Effector memory CD8-positive, alpha-beta T cell (primary cell): ENCODE measurements at regions not wholly inside any gene's neighbourhood (a gene's known extent, or its start where the extent isn't known, plus 50 kb on each side); places are given as distances from the start of the nearest gene placed in this dataset.

ENCODE experiments used
- ATAC-seq: fragments of 150-1000 bp; cut with Tn5 transposase; replicated peaks from 2 replicates; pipeline ENCODE4 v1.10.0; 2021; ENCODE audit warnings: mild to moderate bottlenecking, moderate library complexity
- DNase-seq, 3 experiments: peaks; one replicate each; pipeline ENCODE4 v3.0.0; 2021
- H3K27ac Mint-ChIP-seq, 2 donors: one replicate each; pipeline ENCODE4 v1.8.0; 2022; ENCODE audit warnings: mild to moderate bottlenecking in 2 of 2, mixed read lengths in 2 of 2, moderate library complexity in 2 of 2
- H3K27me3 Mint-ChIP-seq, 2 donors: one replicate each; pipeline ENCODE4 v1.8.0; 2022; ENCODE audit warnings: mixed read lengths in 2 of 2
- H3K36me3 Mint-ChIP-seq: one replicate; pipeline ENCODE4 v1.8.0; 2022; ENCODE audit warnings: mild to moderate bottlenecking, moderate library complexity, mixed read lengths; ENCODE audit not compliant: insufficient read depth
- H3K4me1 Mint-ChIP-seq, 2 donors: one replicate each; pipeline ENCODE4 v1.8.0; 2022; ENCODE audit warnings: low read depth in 2 of 2, mixed read lengths in 2 of 2
- H3K4me3 Mint-ChIP-seq, 2 donors: one replicate each; pipeline ENCODE4 v1.8.0; 2022; ENCODE audit warnings: mild to moderate bottlenecking in 2 of 2, mixed read lengths in 2 of 2, moderate library complexity in 2 of 2
- H3K9me3 Mint-ChIP-seq, 2 donors: one replicate each; pipeline ENCODE4 v1.8.0; 2022; ENCODE audit warnings: mixed read lengths in 2 of 2

- DNase-seq (no peak), ATAC-seq (no peak)
- Mint-ChIP-seq H3K27me3 (no peaks in the 10 kb centered on the region), H3K36me3 (no peaks in the 10 kb centered on the region), H3K4me1 (no peaks in the 10 kb centered on the region), H3K9me3 (no peaks in the 10 kb centered on the region), H3K27ac (no peak overlapping the region), H3K4me3 (no peak overlapping the region)
These were observed 243.2 kb downstream of the CRPPA start for GRCh38 chr7:16178092-16178491.

GRCh38 chr7:16174253-16174652, 247.1 kb downstream of the CRPPA start:
- DNase-seq = no peak
- no peak for ATAC-seq
- Mint-ChIP-seq H3K4me1 (no peaks in the 10 kb centered on the region), H3K36me3 (no peaks in the 10 kb centered on the region), H3K9me3 (no peaks in the 10 kb centered on the region), H3K27ac (no peak overlapping the region), H3K4me3 (no peak overlapping the region), H3K27me3 (no peaks in the 10 kb centered on the region)

- no peaks in the 10 kb centered on the region for H3K4me1 Mint-ChIP-seq
- H3K4me3 Mint-ChIP-seq = no peak overlapping the region
- H3K9me3 Mint-ChIP-seq = no peaks in the 10 kb centered on the region
- H3K36me3 Mint-ChIP-seq = no peaks in the 10 kb centered on the region
- H3K27me3 Mint-ChIP-seq = no peaks in the 10 kb centered on the region
- DNase-seq (no peak), ATAC-seq (no peak)
- H3K27ac Mint-ChIP-seq = no peak overlapping the region
These were observed 249.0 kb downstream of the CRPPA start for GRCh38 chr7:16172366-16172765.

GRCh38 chr7:16171928-16172327, 249.4 kb downstream of the CRPPA start:
- H3K36me3 Mint-ChIP-seq = no peaks in the 10 kb centered on the region
- H3K4me1 Mint-ChIP-seq = no peaks in the 10 kb centered on the region
- no peak for DNase-seq
- H3K4me3 Mint-ChIP-seq = no peak overlapping the region
- no peak for ATAC-seq
- H3K27me3 Mint-ChIP-seq = no peaks in the 10 kb centered on the region
- H3K27ac Mint-ChIP-seq = no peak overlapping the region
- H3K9me3 Mint-ChIP-seq = no peaks in the 10 kb centered on the region

DNA sequence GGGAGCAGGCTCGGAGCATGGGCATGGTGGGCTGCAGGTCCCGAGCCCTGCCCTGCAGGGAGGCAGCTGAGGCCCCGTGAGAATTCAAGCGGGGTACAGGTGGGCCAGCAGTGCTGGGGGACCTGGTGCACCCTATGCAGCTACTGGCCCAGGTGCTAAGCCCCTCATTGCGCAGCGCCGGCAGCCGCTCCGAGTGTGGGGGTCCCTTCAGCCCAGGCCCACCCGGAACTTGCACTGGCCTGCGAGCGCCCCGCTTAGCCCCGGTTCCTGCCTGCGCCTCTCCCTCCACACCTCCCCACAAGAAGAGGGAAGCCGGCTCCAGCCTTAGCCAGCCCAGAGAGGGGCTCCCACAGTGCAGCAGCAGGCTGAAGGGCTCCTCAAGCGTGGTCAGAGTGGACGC, 250.7 kb downstream of the CRPPA start:
- H3K27ac Mint-ChIP-seq = no peak overlapping the region
- no peak for DNase-seq
- H3K4me1 Mint-ChIP-seq = no peaks in the 10 kb centered on the region
- ATAC-seq = no peak
- no peaks in the 10 kb centered on the region for H3K36me3 Mint-ChIP-seq
- no peak overlapping the region for H3K4me3 Mint-ChIP-seq
- H3K9me3 Mint-ChIP-seq = no peaks in the 10 kb centered on the region
- no peaks in the 10 kb centered on the region for H3K27me3 Mint-ChIP-seq

GRCh38 chr7:16169537-16169936, 251.8 kb downstream of the CRPPA start:
- Mint-ChIP-seq H3K27me3 (no peaks in the 10 kb centered on the region), H3K4me3 (no peak overlapping the region), H3K4me1 (no peaks in the 10 kb centered on the region), H3K9me3 (no peaks in the 10 kb centered on the region), H3K36me3 (no peaks in the 10 kb centered on the region), H3K27ac (no peak overlapping the region)
- no peak for DNase-seq
- ATAC-seq = no peak

DNA sequence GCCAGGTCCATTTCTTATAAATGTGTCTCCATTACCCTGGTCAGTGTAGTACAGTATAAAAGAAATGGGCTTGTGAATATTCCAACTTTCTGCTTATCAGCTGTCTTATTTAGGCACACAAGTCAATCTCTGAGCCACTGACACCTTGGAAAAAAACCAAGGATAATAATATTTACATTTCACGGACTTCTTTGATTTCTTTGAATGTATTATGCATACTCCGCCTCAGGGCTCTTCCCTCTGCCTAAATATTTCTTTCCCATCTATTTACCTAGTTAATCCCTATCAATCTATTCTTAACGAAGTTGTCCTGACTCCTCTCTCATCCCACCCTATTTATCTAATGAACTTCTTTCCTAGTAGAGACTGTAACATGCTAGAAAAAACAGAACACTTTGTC, 253.8 kb downstream of the CRPPA start:
- ATAC-seq (no peak), DNase-seq (no peak)
- H3K4me1 Mint-ChIP-seq = no peaks in the 10 kb centered on the region
- peaks cover under 1 to 2% of the 10 kb centered on the region in 2 donors for H3K9me3 Mint-ChIP-seq
- no peak overlapping the region for H3K4me3 Mint-ChIP-seq
- H3K27ac Mint-ChIP-seq = no peak overlapping the region
- H3K27me3 Mint-ChIP-seq = no peaks in the 10 kb centered on the region
- H3K36me3 Mint-ChIP-seq = no peaks in the 10 kb centered on the region

- H3K27ac Mint-ChIP-seq = no peak overlapping the region
- H3K36me3 Mint-ChIP-seq = no peaks in the 10 kb centered on the region
- H3K9me3 Mint-ChIP-seq = peaks cover 3 to 20% of the 10 kb centered on the region in 2 donors
- H3K4me1 Mint-ChIP-seq = no peaks in the 10 kb centered on the region
- DNase-seq = no peak
- no peak overlapping the region for H3K4me3 Mint-ChIP-seq
- no peak for ATAC-seq
- no peaks in the 10 kb centered on the region for H3K27me3 Mint-ChIP-seq
These were observed 277.0 kb downstream of the CRPPA start for GRCh38 chr7:16144361-16144760.

DNA sequence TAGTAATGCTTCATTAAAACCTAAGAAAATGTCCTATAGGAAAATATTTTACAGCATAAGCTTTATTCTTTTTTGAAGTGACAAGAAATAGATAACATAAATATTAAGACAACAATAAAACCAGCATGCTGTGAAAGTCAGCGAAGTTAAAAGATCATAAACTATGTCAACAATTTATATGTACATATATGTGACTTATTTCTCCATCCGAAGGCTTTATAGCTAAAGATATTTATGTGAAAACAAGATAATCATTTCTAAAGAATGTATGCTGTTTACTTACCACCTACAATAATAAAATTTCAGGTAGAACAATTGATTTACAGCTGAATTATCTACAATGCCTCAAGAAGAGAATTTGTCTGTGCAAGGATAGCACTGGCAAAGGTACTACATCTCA, 283.4 kb downstream of the CRPPA start:
- ATAC-seq (no peak), DNase-seq (no peak)
- peaks cover 0 to 2% of the 10 kb centered on the region in 2 donors for H3K9me3 Mint-ChIP-seq
- no peak overlapping the region for H3K27ac Mint-ChIP-seq
- H3K27me3 Mint-ChIP-seq = no peaks in the 10 kb centered on the region
- no peaks in the 10 kb centered on the region for H3K36me3 Mint-ChIP-seq
- H3K4me1 Mint-ChIP-seq = no peaks in the 10 kb centered on the region
- no peak overlapping the region for H3K4me3 Mint-ChIP-seq

DNA sequence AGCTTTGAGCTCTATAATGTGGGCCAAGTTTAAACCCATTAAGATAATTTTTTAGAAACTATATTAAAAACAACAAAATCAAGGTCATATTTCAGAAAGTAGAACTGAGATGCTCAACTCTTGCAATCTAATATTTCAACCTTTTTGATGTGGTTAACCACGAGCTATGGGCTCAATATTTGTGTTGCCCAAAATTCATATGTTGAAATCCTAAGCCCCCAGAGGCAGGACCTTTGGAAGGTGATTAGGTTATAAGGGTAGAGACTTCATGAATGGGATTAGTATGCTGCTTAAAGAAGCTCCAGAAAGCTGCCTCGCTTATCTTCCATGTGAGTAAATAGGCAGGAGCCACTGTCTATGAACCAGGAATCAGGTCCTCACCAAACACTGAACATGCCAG, 284.4 kb downstream of the CRPPA start:
- no peaks in the 10 kb centered on the region for H3K36me3 Mint-ChIP-seq
- H3K4me3 Mint-ChIP-seq = no peak overlapping the region
- H3K4me1 Mint-ChIP-seq = no peaks in the 10 kb centered on the region
- ATAC-seq = no peak
- H3K27ac Mint-ChIP-seq = no peak overlapping the region
- no peaks in the 10 kb centered on the region for H3K27me3 Mint-ChIP-seq
- no peak for DNase-seq
- H3K9me3 Mint-ChIP-seq = no peaks in the 10 kb centered on the region

- no peaks in the 10 kb centered on the region for H3K36me3 Mint-ChIP-seq
- ATAC-seq (no peak), DNase-seq (no peak)
- no peaks in the 10 kb centered on the region for H3K9me3 Mint-ChIP-seq
- no peak overlapping the region for H3K4me3 Mint-ChIP-seq
- no peaks in the 10 kb centered on the region for H3K4me1 Mint-ChIP-seq
- H3K27ac Mint-ChIP-seq = no peak overlapping the region
- no peaks in the 10 kb centered on the region for H3K27me3 Mint-ChIP-seq
These were observed 285.7 kb downstream of the CRPPA start for GRCh38 chr7:16135658-16136057.

DNA sequence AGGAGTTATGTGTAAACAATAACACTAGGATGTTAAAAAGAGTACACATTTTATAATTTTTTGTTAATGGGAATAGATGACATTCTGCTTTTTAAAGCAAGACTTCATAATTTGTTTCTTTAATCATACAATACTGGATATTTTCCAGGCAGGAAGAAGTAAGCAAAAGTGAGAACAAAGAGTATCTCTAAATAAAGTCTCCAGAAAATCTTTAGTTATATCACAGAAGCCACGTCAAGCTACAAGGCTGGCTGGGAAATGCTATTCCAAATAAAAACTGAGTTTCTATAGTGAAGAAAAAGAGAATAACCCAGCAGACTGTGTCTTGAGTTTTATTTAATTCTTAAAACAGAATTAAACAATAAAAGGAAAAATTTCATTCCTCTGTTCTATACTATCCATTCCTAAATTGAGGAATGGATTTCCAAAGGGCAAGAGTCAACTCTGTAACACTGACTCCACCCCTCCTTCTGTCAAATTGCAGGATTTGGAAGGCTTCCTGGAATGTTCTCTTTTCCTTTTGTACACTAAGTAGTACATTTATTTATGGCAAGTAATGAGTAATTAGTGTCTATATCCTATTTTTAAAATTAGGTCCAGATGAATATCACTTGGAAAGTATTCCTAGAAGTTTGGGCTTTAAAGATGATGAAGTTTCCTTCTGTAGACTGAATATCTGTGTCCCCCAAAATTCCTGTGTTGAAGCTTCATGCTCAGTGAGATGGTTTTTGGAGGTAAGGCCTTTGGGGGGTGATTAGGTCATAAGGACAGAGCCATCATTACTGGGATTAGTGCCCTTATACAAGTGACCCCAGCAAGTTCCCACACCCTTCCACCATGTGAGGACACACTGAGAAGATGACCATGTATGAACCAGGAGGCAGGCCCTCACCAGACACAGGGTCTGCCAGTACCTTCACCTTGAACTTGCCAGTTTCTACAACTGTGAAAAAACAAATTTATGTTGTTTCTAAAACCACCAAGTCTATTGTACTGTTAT, 290.9 kb downstream of the CRPPA start:
- H3K4me1 Mint-ChIP-seq = no peaks in the 10 kb centered on the region
- H3K27ac Mint-ChIP-seq = no peak overlapping the region
- no peaks in the 10 kb centered on the region for H3K36me3 Mint-ChIP-seq
- no peaks in the 10 kb centered on the region for H3K27me3 Mint-ChIP-seq
- H3K9me3 Mint-ChIP-seq = no peaks in the 10 kb centered on the region
- ATAC-seq (no peak), DNase-seq (no peak)
- no peak overlapping the region for H3K4me3 Mint-ChIP-seq

DNA sequence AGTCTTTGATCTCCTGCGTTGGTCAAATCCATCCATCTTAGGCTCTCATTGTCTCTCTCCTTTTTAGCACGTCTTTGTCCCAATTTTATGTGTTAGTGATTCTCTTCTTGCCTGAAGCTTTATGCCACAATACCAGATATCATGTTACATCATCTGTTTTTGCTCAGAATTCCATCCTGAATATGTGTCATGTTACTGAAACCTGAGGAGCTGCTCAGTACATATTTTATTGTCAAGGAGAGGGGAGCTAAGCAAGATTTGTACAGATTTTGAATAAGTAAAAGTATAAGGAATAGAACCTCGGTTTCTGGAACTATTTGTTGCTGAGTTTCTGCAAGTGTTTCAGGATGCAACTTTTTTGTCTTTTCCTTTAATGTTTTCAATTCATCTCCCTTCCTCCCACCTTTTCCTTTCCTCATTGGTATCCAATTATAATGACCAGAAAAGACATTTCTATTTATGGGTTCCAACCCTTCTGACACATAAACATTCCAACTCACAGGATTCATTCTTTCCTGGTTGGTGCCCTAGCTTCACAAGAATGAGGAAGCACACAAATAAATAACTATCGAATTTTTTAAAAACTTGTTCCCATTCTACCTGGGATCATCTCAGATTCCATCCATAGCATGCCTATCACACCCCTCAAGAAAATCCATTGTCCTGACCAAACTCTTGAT, 291.8 kb downstream of the CRPPA start:
- Mint-ChIP-seq H3K9me3 (no peaks in the 10 kb centered on the region), H3K27ac (no peak overlapping the region), H3K4me3 (no peak overlapping the region), H3K4me1 (no peaks in the 10 kb centered on the region), H3K27me3 (no peaks in the 10 kb centered on the region), H3K36me3 (no peaks in the 10 kb centered on the region)
- ATAC-seq (no peak), DNase-seq (no peak)
